ENCODE measurements at regions not wholly inside any gene's neighbourhood (a gene's known extent, or its start where the extent isn't known, plus 50 kb on each side); places are given as distances from the start of the nearest gene placed in this dataset.

DNA sequence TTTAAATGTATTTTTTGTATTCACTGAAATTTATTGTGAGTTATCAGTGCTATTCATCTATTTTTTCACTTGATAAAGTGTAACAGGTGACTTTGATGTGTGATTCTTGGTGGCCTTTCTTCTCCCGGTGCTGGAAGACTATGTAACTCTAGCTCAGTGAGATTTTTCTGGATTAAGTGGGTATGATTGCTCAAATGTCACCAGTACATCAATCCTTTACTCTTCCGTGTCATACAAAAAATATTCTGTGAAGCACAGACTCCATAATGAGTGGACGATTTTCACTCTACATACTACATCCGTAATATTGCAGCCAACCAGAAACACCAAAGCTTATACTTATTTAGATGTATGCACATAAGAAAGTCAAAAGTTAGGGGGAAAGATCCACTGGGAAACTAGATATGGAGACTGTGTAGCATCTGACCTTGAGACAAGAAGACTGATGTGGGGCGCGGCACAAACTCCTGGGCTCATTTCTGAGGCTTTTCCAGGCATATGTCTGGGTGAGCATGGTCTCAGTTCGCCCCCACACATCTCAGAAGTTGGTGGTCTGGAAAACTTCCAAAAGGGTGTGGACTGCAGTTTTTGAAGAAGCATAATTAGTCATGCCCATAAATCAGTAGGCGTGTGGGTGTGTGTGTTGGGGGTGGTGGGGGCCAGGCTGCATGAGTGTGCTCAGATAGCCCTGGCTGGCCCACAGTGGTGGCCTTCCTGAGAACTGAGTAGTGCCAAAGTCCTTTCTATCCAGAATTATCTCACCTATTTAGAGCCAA lies 53.9 kb upstream of the TENM3 start:
- TF ChIP-seq EZH2 (IDR thresholded peaks at IDR 0.05) (no peak), POLR2AphosphoS5 (IDR thresholded peaks at IDR 0.05; ENCODE audit: borderline replicate concordance, low read depth, low read length) (no peak), FOXP2 (optimal IDR thresholded peaks at IDR 0.05; ENCODE audit: control extremely low read depth, extremely low read length, insufficient read depth) (no peak)
